ENCODE measurements at regions not wholly inside any gene's neighbourhood (a gene's known extent, or its start where the extent isn't known, plus 50 kb on each side); places are given as distances from the start of the nearest gene placed in this dataset.

DNA sequence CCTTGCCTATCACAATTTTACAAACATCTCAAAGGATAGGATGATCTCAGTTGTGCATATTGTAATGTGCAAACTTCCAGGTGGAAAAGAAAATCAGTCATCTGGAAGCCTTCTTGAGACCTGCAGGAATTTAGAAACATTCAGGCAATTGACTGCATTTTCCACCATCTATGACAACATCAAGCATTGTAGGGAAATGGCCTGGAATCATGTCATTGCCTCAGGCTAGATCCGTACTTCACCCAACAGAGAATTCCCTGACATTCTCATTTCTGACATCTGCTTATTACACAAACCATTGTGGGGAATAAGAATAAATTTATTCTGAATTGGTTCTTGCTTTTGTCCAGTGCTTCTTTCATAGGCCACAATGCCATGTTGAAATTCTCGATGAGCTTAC is 124.9 kb upstream of the NPVF start:
- Histone ChIP-seq H3K4me1 (ENCODE audit: control insufficient read depth in 2 of 2, insufficient read depth in 2 of 2, low read length in 1 of 2) (no peaks in the 10 kb centered on the region), H3K9me3 (ENCODE audit: control insufficient read depth in 2 of 2, insufficient read depth in 1 of 2, low read depth in 1 of 2, low read length in 1 of 2) (no peaks in the 10 kb centered on the region), H3K27ac (ENCODE audit: low read depth in 2 of 2, low read length in 1 of 2) (no peak overlapping the region), H3K4me3 (ENCODE audit: low read depth in 1 of 2, low read length in 2 of 2) (no peak overlapping the region), H3K36me3 (ENCODE audit: control insufficient read depth in 2 of 2, insufficient read depth in 2 of 2, low read length in 1 of 2) (no peaks in the 10 kb centered on the region), H3K27me3 (ENCODE audit: control insufficient read depth in 1 of 2, insufficient read depth in 2 of 2, low read length in 2 of 2) (no peaks in the 10 kb centered on the region)
- WGBS, 2 donors = 57 to 86% methylated on average over 2 of the region's 2 CpGs

DNA sequence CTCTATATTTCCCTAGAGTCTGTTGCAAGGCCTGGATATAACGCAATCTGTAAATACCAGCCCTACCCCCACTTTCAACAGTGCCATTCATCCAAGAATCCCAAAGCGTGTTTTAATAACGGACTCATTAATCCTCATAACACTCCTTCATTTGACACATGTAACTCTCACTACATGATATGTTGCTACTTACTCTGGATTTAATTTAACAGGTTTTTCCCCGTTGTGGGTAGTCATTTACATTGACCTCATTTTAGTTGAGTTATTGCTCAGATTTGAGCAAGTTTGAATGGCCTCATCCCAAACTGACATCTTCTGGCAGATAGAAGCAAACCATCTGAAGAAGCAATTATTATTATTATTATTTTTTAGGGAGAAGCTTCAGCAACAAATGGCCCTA is 125.4 kb upstream of the NPVF start:
- H3K36me3 ChIP-seq (ENCODE audit: control insufficient read depth in 2 of 2, insufficient read depth in 2 of 2, low read length in 1 of 2) = no peaks in the 10 kb centered on the region
- WGBS, 2 donors = 86 to 88% methylated on average over 4 of the region's 4 CpGs
- H3K4me3 ChIP-seq (ENCODE audit: low read depth in 1 of 2, low read length in 2 of 2) = no peak overlapping the region
- peaks cover 0 to 3% of the 10 kb centered on the region in 2 donors for H3K27me3 ChIP-seq (ENCODE audit: control insufficient read depth in 1 of 2, insufficient read depth in 2 of 2, low read length in 2 of 2)
- H3K27ac ChIP-seq (ENCODE audit: low read depth in 2 of 2, low read length in 1 of 2) = no peak overlapping the region
- no peaks in the 10 kb centered on the region for H3K9me3 ChIP-seq (ENCODE audit: control insufficient read depth in 2 of 2, insufficient read depth in 1 of 2, low read depth in 1 of 2, low read length in 1 of 2)
- H3K4me1 ChIP-seq (ENCODE audit: control insufficient read depth in 2 of 2, insufficient read depth in 2 of 2, low read length in 1 of 2) = no peaks in the 10 kb centered on the region

- WGBS, 2 donors = 74 to 75% methylated on average over 4 of the region's 4 CpGs
- Histone ChIP-seq H3K4me1 (ENCODE audit: control insufficient read depth in 2 of 2, insufficient read depth in 2 of 2, low read length in 1 of 2) (no peaks in the 10 kb centered on the region), H3K27me3 (ENCODE audit: control insufficient read depth in 1 of 2, insufficient read depth in 2 of 2, low read length in 2 of 2) (peaks cover 0 to 3% of the 10 kb centered on the region in 2 donors), H3K4me3 (ENCODE audit: low read depth in 1 of 2, low read length in 2 of 2) (no peak overlapping the region), H3K9me3 (ENCODE audit: control insufficient read depth in 2 of 2, insufficient read depth in 1 of 2, low read depth in 1 of 2, low read length in 1 of 2) (no peaks in the 10 kb centered on the region), H3K36me3 (ENCODE audit: control insufficient read depth in 2 of 2, insufficient read depth in 2 of 2, low read length in 1 of 2) (no peaks in the 10 kb centered on the region), H3K27ac (ENCODE audit: low read depth in 2 of 2, low read length in 1 of 2) (no peak overlapping the region)
Measured at GRCh38 chr7:25356534-25357151, 128.4 kb upstream of the NPVF start.

DNA sequence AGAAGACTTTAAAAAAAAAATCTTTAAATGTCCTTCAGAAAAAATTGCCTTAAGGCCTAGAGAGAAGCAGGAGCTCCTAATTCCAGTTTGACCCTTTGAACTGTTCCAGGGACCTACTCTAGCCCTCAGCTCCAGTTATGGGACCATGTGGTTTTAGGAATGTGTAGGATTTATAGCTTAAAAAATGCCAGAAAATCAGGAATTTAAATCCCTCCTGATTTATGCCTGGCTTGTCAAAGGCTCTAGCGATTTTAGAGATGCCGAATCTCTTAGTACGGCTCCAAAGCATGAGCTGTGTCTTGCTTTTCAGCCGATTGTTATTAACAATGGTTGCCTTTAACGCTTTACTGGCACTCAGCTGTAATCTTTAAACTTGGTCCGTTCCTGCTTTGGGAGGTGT is 130.6 kb upstream of the NPVF start:
- Histone ChIP-seq H3K27me3 (ENCODE audit: control insufficient read depth in 1 of 2, insufficient read depth in 2 of 2, low read length in 2 of 2) (peaks cover 0 to 3% of the 10 kb centered on the region in 2 donors), H3K4me1 (ENCODE audit: control insufficient read depth in 2 of 2, insufficient read depth in 2 of 2, low read length in 1 of 2) (no peaks in the 10 kb centered on the region), H3K36me3 (ENCODE audit: control insufficient read depth in 2 of 2, insufficient read depth in 2 of 2, low read length in 1 of 2) (no peaks in the 10 kb centered on the region), H3K27ac (ENCODE audit: low read depth in 2 of 2, low read length in 1 of 2) (no peak overlapping the region), H3K9me3 (ENCODE audit: control insufficient read depth in 2 of 2, insufficient read depth in 1 of 2, low read depth in 1 of 2, low read length in 1 of 2) (no peaks in the 10 kb centered on the region), H3K4me3 (ENCODE audit: low read depth in 1 of 2, low read length in 2 of 2) (no peak overlapping the region)
- 46 to 60% methylated on average over 6 of the region's 6 CpGs for WGBS, 2 donors

GRCh38 chr7:25359471-25360059 is 131.3 kb upstream of the NPVF start:
- WGBS, 2 donors = 20 to 27% methylated on average over 9 of the region's 9 CpGs
- H3K4me1 ChIP-seq (ENCODE audit: control insufficient read depth in 2 of 2, insufficient read depth in 2 of 2, low read length in 1 of 2) = no peaks in the 10 kb centered on the region
- no peaks in the 10 kb centered on the region for H3K36me3 ChIP-seq (ENCODE audit: control insufficient read depth in 2 of 2, insufficient read depth in 2 of 2, low read length in 1 of 2)
- H3K9me3 ChIP-seq (ENCODE audit: control insufficient read depth in 2 of 2, insufficient read depth in 1 of 2, low read depth in 1 of 2, low read length in 1 of 2) = no peaks in the 10 kb centered on the region
- no peak overlapping the region for H3K27ac ChIP-seq (ENCODE audit: low read depth in 2 of 2, low read length in 1 of 2)
- H3K27me3 ChIP-seq (ENCODE audit: control insufficient read depth in 1 of 2, insufficient read depth in 2 of 2, low read length in 2 of 2) = peaks cover 0 to 3% of the 10 kb centered on the region in 2 donors
- no peak overlapping the region for H3K4me3 ChIP-seq (ENCODE audit: low read depth in 1 of 2, low read length in 2 of 2)

- Histone ChIP-seq H3K27me3 (ENCODE audit: control insufficient read depth in 1 of 2, insufficient read depth in 2 of 2, low read length in 2 of 2) (peaks cover 0 to 3% of the 10 kb centered on the region in 2 donors), H3K27ac (ENCODE audit: low read depth in 2 of 2, low read length in 1 of 2) (no peak overlapping the region), H3K9me3 (ENCODE audit: control insufficient read depth in 2 of 2, insufficient read depth in 1 of 2, low read depth in 1 of 2, low read length in 1 of 2) (no peaks in the 10 kb centered on the region), H3K4me1 (ENCODE audit: control insufficient read depth in 2 of 2, insufficient read depth in 2 of 2, low read length in 1 of 2) (no peaks in the 10 kb centered on the region), H3K4me3 (ENCODE audit: low read depth in 1 of 2, low read length in 2 of 2) (no peak overlapping the region), H3K36me3 (ENCODE audit: control insufficient read depth in 2 of 2, insufficient read depth in 2 of 2, low read length in 1 of 2) (no peaks in the 10 kb centered on the region)
- 67 to 76% methylated on average over 2 of the region's 2 CpGs for WGBS, 2 donors
Measured at GRCh38 chr7:25360451-25360850, 132.2 kb upstream of the NPVF start.

DNA sequence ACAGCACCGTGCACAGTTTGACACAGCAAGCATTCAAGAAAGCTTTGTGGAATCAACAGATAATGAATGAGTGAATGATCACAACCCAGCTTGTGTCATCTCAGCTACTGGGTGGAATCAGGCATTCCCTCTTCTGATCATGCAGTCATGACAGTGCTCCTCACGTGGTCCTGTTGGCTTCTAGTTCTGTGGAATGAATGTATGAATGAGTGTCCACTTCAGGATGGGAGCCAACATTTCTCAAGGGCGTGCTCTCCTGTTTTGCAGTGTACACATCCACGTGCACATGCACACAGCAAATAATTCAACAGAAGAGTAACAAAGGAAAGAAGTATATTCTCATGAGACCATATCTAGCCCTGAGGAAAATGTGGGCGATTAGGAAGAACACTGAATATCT is 133.1 kb upstream of the NPVF start:
- Histone ChIP-seq H3K4me3 (ENCODE audit: low read depth in 1 of 2, low read length in 2 of 2) (no peak overlapping the region), H3K4me1 (ENCODE audit: control insufficient read depth in 2 of 2, insufficient read depth in 2 of 2, low read length in 1 of 2) (no peaks in the 10 kb centered on the region), H3K9me3 (ENCODE audit: control insufficient read depth in 2 of 2, insufficient read depth in 1 of 2, low read depth in 1 of 2, low read length in 1 of 2) (no peaks in the 10 kb centered on the region), H3K36me3 (ENCODE audit: control insufficient read depth in 2 of 2, insufficient read depth in 2 of 2, low read length in 1 of 2) (no peaks in the 10 kb centered on the region), H3K27ac (ENCODE audit: low read depth in 2 of 2, low read length in 1 of 2) (no peak overlapping the region), H3K27me3 (ENCODE audit: control insufficient read depth in 1 of 2, insufficient read depth in 2 of 2, low read length in 2 of 2) (peaks cover 0 to 3% of the 10 kb centered on the region in 2 donors)
- WGBS, 2 donors = 81 to 83% methylated on average over 5 of the region's 5 CpGs

- H3K27me3 ChIP-seq (ENCODE audit: control insufficient read depth in 1 of 2, insufficient read depth in 2 of 2, low read length in 2 of 2) = peaks cover 0 to 3% of the 10 kb centered on the region in 2 donors
- H3K4me1 ChIP-seq (ENCODE audit: control insufficient read depth in 2 of 2, insufficient read depth in 2 of 2, low read length in 1 of 2) = no peaks in the 10 kb centered on the region
- H3K9me3 ChIP-seq (ENCODE audit: control insufficient read depth in 2 of 2, insufficient read depth in 1 of 2, low read depth in 1 of 2, low read length in 1 of 2) = no peaks in the 10 kb centered on the region
- no peak overlapping the region for H3K4me3 ChIP-seq (ENCODE audit: low read depth in 1 of 2, low read length in 2 of 2)
- WGBS, 2 donors = 30 to 32% methylated on average over 1 of the region's 1 CpG
- H3K27ac ChIP-seq (ENCODE audit: low read depth in 2 of 2, low read length in 1 of 2) = no peak overlapping the region
- no peaks in the 10 kb centered on the region for H3K36me3 ChIP-seq (ENCODE audit: control insufficient read depth in 2 of 2, insufficient read depth in 2 of 2, low read length in 1 of 2)
Measured at GRCh38 chr7:25361863-25362262, 133.6 kb upstream of the NPVF start.

DNA sequence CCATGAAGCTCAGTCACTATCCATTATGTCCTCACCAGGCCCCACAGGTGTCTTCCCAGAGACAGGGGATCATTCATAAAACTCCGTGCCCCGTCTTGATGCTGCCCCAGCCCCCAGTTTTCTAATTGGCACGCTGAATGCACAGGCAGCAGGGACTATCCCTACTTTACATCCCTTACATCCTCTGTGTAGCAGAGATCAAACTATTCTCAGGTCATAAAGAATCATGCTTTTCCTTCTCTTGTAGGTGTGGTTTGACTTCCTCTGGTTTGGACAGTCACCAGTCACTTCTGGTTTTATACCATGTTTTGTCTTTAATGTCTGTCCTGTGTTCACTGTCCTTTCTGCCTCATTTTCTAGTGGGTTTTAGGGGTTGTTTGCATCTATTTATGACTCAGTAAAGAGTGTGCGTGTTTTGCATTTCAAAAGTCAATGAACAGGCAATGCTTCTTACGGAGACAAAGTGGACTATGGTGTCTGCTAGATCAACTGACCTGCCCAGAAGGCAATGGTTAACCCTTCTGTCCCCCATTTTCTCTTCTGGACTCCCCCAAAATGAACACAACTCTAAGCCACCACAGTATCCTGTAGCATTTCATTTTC is 140.4 kb upstream of the NPVF start:
- Histone ChIP-seq H3K4me1 (ENCODE audit: control insufficient read depth in 2 of 2, insufficient read depth in 2 of 2, low read length in 1 of 2) (no peaks in the 10 kb centered on the region), H3K4me3 (ENCODE audit: low read depth in 1 of 2, low read length in 2 of 2) (no peak overlapping the region), H3K27me3 (ENCODE audit: control insufficient read depth in 1 of 2, insufficient read depth in 2 of 2, low read length in 2 of 2) (no peaks in the 10 kb centered on the region), H3K27ac (ENCODE audit: low read depth in 2 of 2, low read length in 1 of 2) (no peak overlapping the region), H3K9me3 (ENCODE audit: control insufficient read depth in 2 of 2, insufficient read depth in 1 of 2, low read depth in 1 of 2, low read length in 1 of 2) (no peaks in the 10 kb centered on the region), H3K36me3 (ENCODE audit: control insufficient read depth in 2 of 2, insufficient read depth in 2 of 2, low read length in 1 of 2) (no peaks in the 10 kb centered on the region)
- 81 to 92% methylated on average over 5 of the region's 5 CpGs for WGBS, 2 donors

GRCh38 chr7:25369786-25370185 is 141.5 kb upstream of the NPVF start:
- WGBS, 2 donors = 36 to 52% methylated on average over 4 of the region's 4 CpGs
- Histone ChIP-seq H3K27ac (ENCODE audit: low read depth in 2 of 2, low read length in 1 of 2) (no peak overlapping the region), H3K36me3 (ENCODE audit: control insufficient read depth in 2 of 2, insufficient read depth in 2 of 2, low read length in 1 of 2) (no peaks in the 10 kb centered on the region), H3K4me3 (ENCODE audit: low read depth in 1 of 2, low read length in 2 of 2) (no peak overlapping the region), H3K27me3 (ENCODE audit: control insufficient read depth in 1 of 2, insufficient read depth in 2 of 2, low read length in 2 of 2) (no peaks in the 10 kb centered on the region), H3K4me1 (ENCODE audit: control insufficient read depth in 2 of 2, insufficient read depth in 2 of 2, low read length in 1 of 2) (no peaks in the 10 kb centered on the region), H3K9me3 (ENCODE audit: control insufficient read depth in 2 of 2, insufficient read depth in 1 of 2, low read depth in 1 of 2, low read length in 1 of 2) (no peaks in the 10 kb centered on the region)

Measured in esophagus (tissue), 2 donors.